ENCODE measurements at regions not wholly inside any gene's neighbourhood (a gene's known extent, or its start where the extent isn't known, plus 50 kb on each side); places are given as distances from the start of the nearest gene placed in this dataset.

DNA sequence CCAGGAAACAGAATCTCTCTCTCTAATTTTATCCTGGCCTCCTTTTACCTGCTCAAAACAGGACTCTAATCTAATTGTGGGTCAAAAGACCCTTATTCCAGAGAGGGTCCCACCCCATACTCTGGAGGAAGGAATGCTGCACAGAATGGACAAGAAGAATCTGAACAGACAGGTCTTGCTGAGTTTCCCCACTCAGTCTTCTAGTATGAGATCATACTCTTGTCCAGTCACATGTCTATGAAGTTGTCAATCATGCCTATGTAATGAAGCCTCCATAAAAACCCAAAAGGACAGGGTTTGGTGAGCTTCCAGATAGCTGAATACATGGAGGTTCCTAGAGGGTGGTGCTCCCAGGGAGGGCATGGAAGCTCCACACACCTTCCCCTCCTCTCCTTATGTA, 123.9 kb upstream of the FER start:
- FAIRE-seq = no peak
- no peak for DNase-seq (ENCODE audit: insufficient read length)
- TF ChIP-seq POLR2AphosphoS5 (IDR thresholded peaks at IDR 0.05; ENCODE audit: low read depth, low read length) (no peak), POLR2A (IDR thresholded peaks at IDR 0.05; ENCODE audit: low read depth, low read length) (no peak), TAF1 (IDR thresholded peaks at IDR 0.05; ENCODE audit: borderline replicate concordance, low read depth, low read length) (no peak)

GRCh38 chr5:108620516-108620915, 127.2 kb upstream of the FER start:
- FAIRE-seq (no peak), DNase-seq (ENCODE audit: insufficient read length) (no peak)
- no peak for TF ChIP-seq POLR2AphosphoS5 (IDR thresholded peaks at IDR 0.05; ENCODE audit: low read depth, low read length)
- TF ChIP-seq TAF1 (IDR thresholded peaks at IDR 0.05; ENCODE audit: borderline replicate concordance, low read depth, low read length) = no peak
- no peak for TF ChIP-seq POLR2A (IDR thresholded peaks at IDR 0.05; ENCODE audit: low read depth, low read length)

- TF ChIP-seq POLR2AphosphoS5 (IDR thresholded peaks at IDR 0.05; ENCODE audit: low read depth, low read length) (no peak), POLR2A (IDR thresholded peaks at IDR 0.05; ENCODE audit: low read depth, low read length) (no peak), TAF1 (IDR thresholded peaks at IDR 0.05; ENCODE audit: borderline replicate concordance, low read depth, low read length) (no peak)
- DNase-seq (ENCODE audit: insufficient read length) (no peak), FAIRE-seq (no peak)
These were observed 127.9 kb upstream of the FER start for GRCh38 chr5:108619815-108620214.

DNA sequence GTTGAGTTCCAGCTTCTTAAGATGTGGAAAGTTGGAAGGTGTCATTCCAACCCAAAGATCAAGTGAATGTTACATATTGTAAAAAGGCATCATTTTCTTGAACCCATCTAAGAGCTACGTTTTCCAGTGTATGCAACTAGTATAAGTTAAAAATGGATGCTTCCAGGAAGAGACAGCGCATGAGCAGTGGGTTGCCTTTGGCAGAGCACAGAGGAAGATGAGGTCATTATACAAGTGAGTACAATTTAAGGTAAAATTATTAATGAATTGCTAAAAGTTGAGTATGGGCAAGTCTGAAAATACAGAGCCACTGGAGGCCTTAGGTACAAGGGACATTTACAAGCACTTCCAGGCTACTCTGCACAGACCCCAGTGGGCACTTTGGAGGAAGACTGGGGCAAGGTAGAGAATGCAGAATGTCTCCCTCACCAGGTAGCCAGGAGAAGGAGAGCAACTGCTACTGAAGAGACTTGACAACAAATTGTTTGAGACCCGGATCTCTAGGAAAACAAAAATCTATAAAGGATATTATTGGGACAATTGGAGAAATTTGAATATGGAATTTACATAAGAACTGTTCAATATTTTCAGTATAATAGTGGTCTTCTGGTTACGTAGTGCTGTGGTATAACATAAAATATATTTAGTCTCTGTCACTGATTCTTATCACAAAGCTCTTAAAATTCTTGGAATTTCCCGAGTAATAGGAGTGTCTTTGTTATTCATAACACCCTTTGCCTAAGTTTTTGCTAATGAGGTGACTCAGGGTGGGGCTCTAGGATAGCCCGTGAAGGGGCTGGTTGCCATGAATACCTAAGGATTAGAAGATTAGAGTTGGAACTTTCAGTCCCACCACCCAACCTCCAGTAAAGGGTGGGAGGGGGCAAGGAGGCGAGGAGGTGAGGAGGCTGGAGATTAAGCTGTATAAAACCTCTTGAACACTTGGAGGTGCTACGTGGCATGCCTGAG, 129.9 kb upstream of the FER start:
- no peak for DNase-seq (ENCODE audit: insufficient read length)
- no peak for FAIRE-seq
- no peak for TF ChIP-seq TAF1 (IDR thresholded peaks at IDR 0.05; ENCODE audit: borderline replicate concordance, low read depth, low read length)
- no peak for TF ChIP-seq POLR2AphosphoS5 (IDR thresholded peaks at IDR 0.05; ENCODE audit: low read depth, low read length)
- no peak for TF ChIP-seq POLR2A (IDR thresholded peaks at IDR 0.05; ENCODE audit: low read depth, low read length)

GRCh38 chr5:108615216-108615615, 132.5 kb upstream of the FER start:
- FAIRE-seq = no peak
- TF ChIP-seq TAF1 (IDR thresholded peaks at IDR 0.05; ENCODE audit: borderline replicate concordance, low read depth, low read length) (no peak), POLR2A (IDR thresholded peaks at IDR 0.05; ENCODE audit: low read depth, low read length) (no peak), POLR2AphosphoS5 (IDR thresholded peaks at IDR 0.05; ENCODE audit: low read depth, low read length) (no peak)
- no peak for DNase-seq (ENCODE audit: insufficient read length)

GRCh38 chr5:108607421-108607820, 140.3 kb upstream of the FER start:
- FAIRE-seq (no peak), DNase-seq (ENCODE audit: insufficient read length) (no peak)
- TF ChIP-seq POLR2A (IDR thresholded peaks at IDR 0.05; ENCODE audit: low read depth, low read length) (no peak), POLR2AphosphoS5 (IDR thresholded peaks at IDR 0.05; ENCODE audit: low read depth, low read length) (no peak), TAF1 (IDR thresholded peaks at IDR 0.05; ENCODE audit: borderline replicate concordance, low read depth, low read length) (no peak)

- FAIRE-seq (no peak), DNase-seq (ENCODE audit: insufficient read length) (no peak)
- TF ChIP-seq POLR2AphosphoS5 (IDR thresholded peaks at IDR 0.05; ENCODE audit: low read depth, low read length) = no peak
- no peak for TF ChIP-seq TAF1 (IDR thresholded peaks at IDR 0.05; ENCODE audit: borderline replicate concordance, low read depth, low read length)
- TF ChIP-seq POLR2A (IDR thresholded peaks at IDR 0.05; ENCODE audit: low read depth, low read length) = no peak
These were observed 141.5 kb upstream of the FER start for GRCh38 chr5:108606185-108606584.

- FAIRE-seq (no peak), DNase-seq (ENCODE audit: insufficient read length) (no peak)
- no peak for TF ChIP-seq TAF1 (IDR thresholded peaks at IDR 0.05; ENCODE audit: borderline replicate concordance, low read depth, low read length)
- no peak for TF ChIP-seq POLR2A (IDR thresholded peaks at IDR 0.05; ENCODE audit: low read depth, low read length)
- TF ChIP-seq POLR2AphosphoS5 (IDR thresholded peaks at IDR 0.05; ENCODE audit: low read depth, low read length) = no peak
These were observed 144.9 kb upstream of the FER start for GRCh38 chr5:108602830-108603229.

DNA sequence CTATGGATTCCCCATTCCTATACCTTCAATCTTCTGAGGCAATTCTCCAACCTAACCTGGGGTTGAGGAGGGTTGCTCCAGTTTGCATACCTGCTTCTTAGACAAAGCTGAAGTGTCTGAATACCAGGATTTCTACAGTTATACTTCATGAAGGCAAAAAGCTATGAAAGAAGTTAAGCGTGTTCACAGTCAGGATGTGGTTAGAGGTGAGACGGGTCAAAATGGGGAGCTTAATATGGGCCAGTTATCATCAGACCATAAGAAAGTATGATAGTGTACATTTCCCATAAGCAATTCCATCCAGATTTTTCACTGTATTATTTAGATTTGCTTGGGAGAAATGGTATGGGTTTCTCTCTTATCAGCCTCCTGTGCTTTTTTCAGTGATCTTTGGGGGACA, 156.9 kb upstream of the FER start:
- TF ChIP-seq TAF1 (IDR thresholded peaks at IDR 0.05; ENCODE audit: borderline replicate concordance, low read depth, low read length) (no peak), POLR2AphosphoS5 (IDR thresholded peaks at IDR 0.05; ENCODE audit: low read depth, low read length) (no peak), POLR2A (IDR thresholded peaks at IDR 0.05; ENCODE audit: low read depth, low read length) (no peak)
- DNase-seq (ENCODE audit: insufficient read length) (no peak), FAIRE-seq (no peak)

DNA sequence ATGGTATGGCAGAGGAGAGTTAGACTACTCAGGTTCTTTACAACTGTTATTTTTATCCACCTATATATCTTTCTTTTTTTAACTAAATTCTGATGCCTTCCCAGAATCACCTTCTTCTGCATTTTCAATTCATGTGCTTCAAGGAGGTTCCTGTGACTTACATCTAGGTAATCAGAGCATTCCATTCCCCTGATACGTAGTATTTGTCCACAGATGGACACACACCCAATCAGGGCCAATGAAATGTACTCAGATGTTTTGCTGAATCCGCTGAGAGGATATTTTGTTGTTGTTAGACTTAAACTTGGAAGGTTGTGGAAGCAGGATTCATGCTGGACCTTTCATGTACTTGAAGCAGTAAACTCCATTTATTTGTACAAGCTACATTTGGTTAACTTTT, 159.4 kb upstream of the FER start:
- DNase-seq (ENCODE audit: insufficient read length) = no peak
- TF ChIP-seq POLR2AphosphoS5 (IDR thresholded peaks at IDR 0.05; ENCODE audit: low read depth, low read length) (no peak), TAF1 (IDR thresholded peaks at IDR 0.05; ENCODE audit: borderline replicate concordance, low read depth, low read length) (no peak), POLR2A (IDR thresholded peaks at IDR 0.05; ENCODE audit: low read depth, low read length) (no peak)
- no peak for FAIRE-seq

DNA sequence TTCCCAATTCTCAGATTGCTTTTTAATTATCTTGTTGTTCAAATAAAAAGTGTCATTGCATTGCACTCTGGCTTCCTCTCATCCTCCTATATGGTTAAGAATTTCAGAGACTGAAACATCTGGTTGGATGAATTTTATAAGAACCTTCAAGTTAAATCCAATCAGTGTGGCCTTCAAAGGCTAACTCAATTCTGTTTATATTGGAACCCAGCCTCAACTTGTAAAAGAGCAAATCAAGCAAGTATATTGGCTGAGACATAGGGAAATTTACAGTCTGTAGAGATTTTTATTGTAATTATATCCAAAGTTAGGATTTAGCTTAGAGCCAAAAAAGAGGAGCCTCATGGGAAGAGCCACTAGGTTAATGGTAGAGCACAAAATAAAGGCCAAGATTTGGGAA, 159.9 kb upstream of the FER start:
- DNase-seq (ENCODE audit: insufficient read length) (no peak), FAIRE-seq (no peak)
- TF ChIP-seq TAF1 (IDR thresholded peaks at IDR 0.05; ENCODE audit: borderline replicate concordance, low read depth, low read length) = no peak
- no peak for TF ChIP-seq POLR2A (IDR thresholded peaks at IDR 0.05; ENCODE audit: low read depth, low read length)
- no peak for TF ChIP-seq POLR2AphosphoS5 (IDR thresholded peaks at IDR 0.05; ENCODE audit: low read depth, low read length)

DNA sequence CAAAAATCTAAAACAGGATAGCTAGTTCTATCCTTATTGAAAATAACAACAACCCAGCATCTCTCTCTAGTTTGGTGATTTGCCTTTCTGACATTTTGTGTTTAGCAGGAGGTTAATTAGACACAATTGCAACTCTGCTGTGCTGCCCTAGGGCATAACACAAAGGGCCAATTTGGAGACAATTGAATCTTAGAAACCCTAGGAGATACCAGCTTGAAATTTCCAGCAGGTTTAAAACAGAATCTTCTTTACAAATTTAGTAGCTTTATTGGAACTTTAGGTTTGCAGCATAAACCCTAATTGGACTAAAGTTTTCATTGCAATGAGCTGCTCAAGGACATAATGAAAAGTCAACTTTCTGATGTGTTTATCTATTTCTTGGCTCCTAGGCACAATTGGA, 166.7 kb upstream of the FER start:
- FAIRE-seq (no peak), DNase-seq (ENCODE audit: insufficient read length) (no peak)
- no peak for TF ChIP-seq POLR2AphosphoS5 (IDR thresholded peaks at IDR 0.05; ENCODE audit: low read depth, low read length)
- no peak for TF ChIP-seq POLR2A (IDR thresholded peaks at IDR 0.05; ENCODE audit: low read depth, low read length)
- no peak for TF ChIP-seq TAF1 (IDR thresholded peaks at IDR 0.05; ENCODE audit: borderline replicate concordance, low read depth, low read length)

All from GM12892 (cell line).